Epithelial cell of proximal tubule (primary cell): ENCODE measurements at regions not wholly inside any gene's neighbourhood (a gene's known extent, or its start where the extent isn't known, plus 50 kb on each side); places are given as distances from the start of the nearest gene placed in this dataset.

ENCODE experiments used
- DNase-seq: peaks from one replicate; pipeline ENCODE4 v3.0.0-alpha.2; 2011; ENCODE audit warnings: low read depth
- H3K4me3 ChIP-seq: 2 replicates; pipeline ENCODE4 v1.5.1; 2011; ENCODE audit warnings: low read depth, mild to moderate bottlenecking, low read length
- CTCF ChIP-seq: conservative IDR thresholded peaks from 2 replicates; pipeline ENCODE4 v1.5.1; 2012; ENCODE audit warnings: low read depth, mild to moderate bottlenecking, low read length

GRCh38 chr5:167870055-167870454 is 421.4 kb upstream of the WWC1 start:
- no peak for TF ChIP-seq CTCF
- no peak overlapping the region for H3K4me3 ChIP-seq
- no peak for DNase-seq

- TF ChIP-seq CTCF: no peak
- no peak overlapping the region for H3K4me3 ChIP-seq
- no peak for DNase-seq
These were observed 420.4 kb upstream of the WWC1 start for GRCh38 chr5:167871091-167871490.

- DNase-seq: peak; percentile 4
- TF ChIP-seq CTCF: no peak
These were observed 418.7 kb upstream of the WWC1 start for GRCh38 chr5:167872791-167873190.

GRCh38 chr5:167877114-167877722 is 414.2 kb upstream of the WWC1 start:
- TF ChIP-seq CTCF: no peak
- no peak overlapping the region for H3K4me3 ChIP-seq

More at GRCh38 chr5:167872791-167873190, 418.7 kb upstream of the WWC1 start:
- no peak overlapping the region for H3K4me3 ChIP-seq

GRCh38 chr5:167877924-167878323 is 413.5 kb upstream of the WWC1 start:
- DNase-seq: no peak
- no peak for TF ChIP-seq CTCF
- no peak overlapping the region for H3K4me3 ChIP-seq

More at GRCh38 chr5:167877114-167877722, 414.2 kb upstream of the WWC1 start:
- DNase-seq: no peak

GRCh38 chr5:167880420-167880819 is 411.0 kb upstream of the WWC1 start:
- no peak for DNase-seq
- TF ChIP-seq CTCF: no peak
- H3K4me3 ChIP-seq: no peak overlapping the region

- no peak overlapping the region for H3K4me3 ChIP-seq
- DNase-seq: no peak
- TF ChIP-seq CTCF: no peak
These were observed 410.4 kb upstream of the WWC1 start for GRCh38 chr5:167881041-167881440.
